Aorta (tissue), 5 donors: ENCODE measurements at regions not wholly inside any gene's neighbourhood (a gene's known extent, or its start where the extent isn't known, plus 50 kb on each side); places are given as distances from the start of the nearest gene placed in this dataset.
"Not testable (repeated sequence)": the region's sequence is repeated elsewhere in the genome, so short reads cannot be mapped to it uniquely, and the experiment has no call there.

ENCODE experiments used
- ATAC-seq: fragments of 200-7000 bp; cut with Tn5 transposase; one replicate; pipeline ENCODE4 v1.9.1; 2022; ENCODE audit warnings: moderate library complexity; ENCODE audit not compliant: low FRiP score
- DNase-seq, 2 donors: peaks; one replicate each; pipeline ENCODE4 v3.0.0-alpha.2; 2020
- H3K27ac ChIP-seq, 2 donors: one replicate each; pipeline ENCODE4 v1.5.1; 2013; ENCODE audit warnings: low read length in 2 of 2, mild to moderate bottlenecking in 2 of 2, moderate library complexity in 2 of 2, control low read depth in 1 of 2, inconsistent platforms in 1 of 2, low read depth in 1 of 2
- H3K27me3 ChIP-seq, 2 donors: one replicate each; pipeline ENCODE4 v1.6.1; 2013; ENCODE audit warnings: control low read depth in 1 of 2, low read length in 1 of 2, mild to moderate bottlenecking in 1 of 2, moderate library complexity in 1 of 2; ENCODE audit not compliant: insufficient read depth in 2 of 2, control insufficient read depth in 1 of 2
- H3K36me3 ChIP-seq, 2 donors: one replicate each; pipeline ENCODE4 v1.6.1; 2013; ENCODE audit warnings: control low read depth in 1 of 2, low read length in 1 of 2, mild to moderate bottlenecking in 1 of 2; ENCODE audit not compliant: insufficient read depth in 2 of 2, control insufficient read depth in 1 of 2
- H3K4me1 ChIP-seq, 2 donors: one replicate each; pipeline ENCODE4 v1.6.1; 2013; ENCODE audit warnings: low read length in 2 of 2, control low read depth in 1 of 2, mild to moderate bottlenecking in 1 of 2, moderate library complexity in 1 of 2; ENCODE audit not compliant: insufficient read depth in 2 of 2, control insufficient read depth in 1 of 2
- H3K4me3 ChIP-seq, 2 donors: one replicate each; pipeline ENCODE4 v1.5.1; 2013; ENCODE audit warnings: low read length in 2 of 2, control low read depth in 1 of 2, mild to moderate bottlenecking in 1 of 2
- H3K9me3 ChIP-seq: one replicate; pipeline ENCODE4 v1.6.1; 2013; ENCODE audit warnings: mild to moderate bottlenecking, low read length; ENCODE audit not compliant: control insufficient read depth
- WGBS, 2 donors: extraction: QIAGEN DNeasy Blood & Tissue Kit; methylation state at CpG; one replicate each; pipeline ENCODE4 v1.1.7; 2013; 5-methylcytosine and 5-hydroxymethylcytosine counted together
- intact Hi-C, 2 donors: fragments of 100-400 bp; cut with DNase I; formaldehyde crosslinking; loops; one replicate each; pipeline versions ENCODE4 v1.14.2 to v1.15.0; 2022
- donor health status: healthy with polysubstance abuse.
- donor health status: Bipolar disorder and iron deficiency.
- donor health status: DM: no; HTN: no; CAD: no.
- donor health status: DM: no; HTN: no; CAD: no.
- donor health status: DM: yes; HTN: yes; CAD: no.

DNA sequence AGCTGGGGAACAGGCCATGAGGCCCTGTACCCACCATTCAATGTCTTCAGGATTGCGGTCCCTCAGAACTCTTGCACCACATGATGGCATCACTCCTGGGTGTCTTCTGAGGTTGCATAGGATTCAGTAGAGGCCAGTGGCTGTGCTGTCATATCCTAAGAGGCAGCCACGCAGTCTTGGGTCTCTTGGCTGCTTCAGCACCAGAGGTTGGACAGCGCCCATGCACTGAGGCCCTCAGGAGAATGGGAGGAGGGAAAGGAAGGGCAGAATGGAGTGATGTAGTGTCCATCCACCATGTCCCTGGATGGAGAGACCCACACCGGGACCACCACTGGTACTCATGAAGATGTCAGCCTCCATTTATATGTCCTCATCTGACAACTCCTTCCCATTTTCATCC is 439.9 kb downstream of the TUBA3C start:
- H3K27ac ChIP-seq, H3K4me3 ChIP-seq, ATAC-seq, DNase-seq, H3K36me3 ChIP-seq, H3K9me3 ChIP-seq, H3K4me1 ChIP-seq, intact Hi-C loops, H3K27me3 ChIP-seq: not testable (repeated sequence)
- 43 to 70% methylated on average over 3 to 4 of the region's 4 CpGs for WGBS, 2 donors

DNA sequence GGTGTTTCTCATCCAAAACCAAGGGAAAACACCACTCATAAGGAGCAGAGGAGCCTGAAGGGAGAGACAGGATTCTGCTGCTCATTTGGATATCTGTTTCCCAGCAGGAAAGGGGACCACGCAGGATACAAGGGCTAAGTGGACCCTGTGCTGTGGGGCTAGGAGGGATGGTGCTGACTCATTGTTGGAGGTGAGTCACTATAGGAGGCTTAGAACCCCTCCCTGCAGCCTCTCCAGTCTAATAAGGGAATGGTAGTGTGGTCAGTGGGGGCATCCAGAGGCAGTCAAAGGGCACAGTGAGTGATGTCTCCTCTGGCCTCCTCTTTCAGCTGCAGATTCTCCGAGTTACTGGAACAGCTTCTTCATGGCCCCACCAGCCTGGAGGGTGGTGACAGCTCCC is 442.3 kb downstream of the TUBA3C start:
- H3K36me3 ChIP-seq = no peaks in the 10 kb centered on the region
- no peak for ATAC-seq
- no peak overlapping the region for H3K4me3 ChIP-seq
- no peaks in the 10 kb centered on the region for H3K4me1 ChIP-seq
- H3K27me3 ChIP-seq = no peaks in the 10 kb centered on the region
- 79 to 88% methylated on average over 2 of the region's 2 CpGs for WGBS, 2 donors
- intact Hi-C loops = no loop called here
- no peak overlapping the region for H3K27ac ChIP-seq
- no peak for DNase-seq
- H3K9me3 ChIP-seq = no peaks in the 10 kb centered on the region

DNA sequence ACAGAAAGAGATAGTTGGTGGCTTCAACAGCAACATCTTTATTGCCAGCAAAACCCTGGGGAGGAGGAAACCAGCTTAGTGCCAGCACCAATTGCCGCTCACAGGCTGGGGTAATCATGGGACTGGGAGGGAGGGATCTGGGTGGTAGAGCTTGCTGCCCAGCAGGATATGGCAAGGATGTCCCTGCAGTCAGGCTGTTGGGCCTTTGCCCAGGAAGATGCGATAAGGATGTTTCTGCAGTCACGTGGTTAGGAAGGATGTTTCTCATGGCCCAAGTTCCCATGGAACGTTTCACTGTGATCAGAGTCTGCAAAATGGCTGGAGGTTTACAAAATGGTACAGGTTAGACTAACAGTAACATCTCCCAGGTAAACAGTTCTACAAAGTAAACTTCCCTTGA is 443.5 kb downstream of the TUBA3C start:
- H3K27me3 ChIP-seq, H3K9me3 ChIP-seq, H3K4me1 ChIP-seq, DNase-seq, intact Hi-C loops, H3K4me3 ChIP-seq, H3K36me3 ChIP-seq, ATAC-seq, H3K27ac ChIP-seq: not testable (repeated sequence)
- 64 to 67% methylated on average over 4 of the region's 4 CpGs for WGBS, 2 donors

DNA sequence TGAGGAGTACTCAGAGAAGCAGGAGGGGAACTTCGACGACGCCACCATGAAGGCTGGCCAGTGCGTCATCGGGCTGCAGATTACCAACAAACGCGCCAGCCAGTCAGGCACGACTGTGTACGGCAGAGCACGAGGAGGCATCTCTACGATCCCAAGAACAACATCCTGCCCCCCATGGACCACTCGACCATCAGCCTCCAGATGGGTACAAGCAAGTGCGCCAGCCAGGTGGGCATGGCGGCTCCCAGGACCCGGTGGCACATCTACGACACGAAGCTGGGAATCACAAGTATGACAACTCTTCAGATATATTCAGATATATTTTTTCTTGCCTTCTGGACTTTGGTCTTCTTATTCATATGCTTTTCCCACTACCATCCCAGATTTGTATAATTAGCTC is 454.5 kb downstream of the TUBA3C start:
- intact Hi-C loops, H3K36me3 ChIP-seq, DNase-seq, H3K27ac ChIP-seq, H3K9me3 ChIP-seq, H3K27me3 ChIP-seq, H3K4me3 ChIP-seq, H3K4me1 ChIP-seq, ATAC-seq: not testable (repeated sequence)
- WGBS, 2 donors = 89 to 96% methylated on average over 13 to 17 of the region's 17 CpGs

DNA sequence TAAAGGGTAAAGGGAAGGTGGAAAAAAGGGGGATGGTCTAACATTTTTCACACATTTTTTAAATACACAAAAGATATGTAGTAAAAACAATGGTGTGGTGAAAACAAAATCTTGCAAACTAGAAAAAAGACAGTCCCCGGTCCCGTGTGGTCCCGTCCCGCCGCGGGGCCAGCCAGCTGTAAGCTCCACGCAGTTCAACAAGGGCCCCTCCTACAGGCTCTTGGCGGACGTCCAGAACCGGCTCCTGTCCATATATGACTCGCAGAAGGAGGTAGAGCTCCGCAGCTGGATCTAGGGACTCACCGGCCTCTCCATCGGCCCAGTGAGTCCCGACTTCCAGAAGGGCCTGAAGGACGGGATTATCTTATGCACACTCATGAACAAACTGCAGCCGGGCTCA is 455.1 kb downstream of the TUBA3C start:
- H3K9me3 ChIP-seq, H3K27me3 ChIP-seq, DNase-seq, ATAC-seq, H3K4me1 ChIP-seq, intact Hi-C loops, H3K27ac ChIP-seq, H3K36me3 ChIP-seq, H3K4me3 ChIP-seq: not testable (repeated sequence)
- 83 to 87% methylated on average over 17 of the region's 17 CpGs for WGBS, 2 donors

DNA sequence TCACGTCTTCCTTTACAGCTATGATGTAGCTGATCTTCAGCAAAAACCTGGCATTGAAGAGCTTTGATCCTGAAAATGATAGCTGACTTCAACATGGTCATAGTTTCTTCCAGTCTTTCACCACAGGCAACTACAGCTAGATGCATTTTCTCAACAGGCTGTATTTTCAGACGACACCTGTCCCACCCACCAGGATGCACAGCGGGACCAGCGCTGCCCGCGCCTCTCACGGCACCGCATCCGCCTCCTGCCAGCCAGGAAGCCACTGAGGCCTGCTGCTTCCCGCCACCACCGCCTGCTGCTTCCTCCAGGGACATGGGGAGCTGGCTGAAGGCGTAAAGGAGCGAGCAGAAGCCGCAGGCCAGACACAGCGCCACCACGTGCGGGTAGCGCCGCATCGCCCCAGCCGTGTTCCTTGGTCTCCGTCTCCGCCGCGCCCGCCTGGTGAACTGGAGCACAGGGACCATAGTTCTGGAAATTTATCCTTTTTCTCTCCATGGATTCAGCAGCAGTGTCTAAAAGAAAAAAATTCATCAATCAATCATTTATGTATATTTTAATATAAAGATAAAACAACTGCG is 456.3 kb downstream of the TUBA3C start:
- H3K9me3 ChIP-seq, H3K36me3 ChIP-seq, H3K27ac ChIP-seq, H3K27me3 ChIP-seq, H3K4me1 ChIP-seq, H3K4me3 ChIP-seq, intact Hi-C loops, ATAC-seq, DNase-seq: not testable (repeated sequence)
- WGBS, 2 donors = 50% methylated on average over 7 to 11 of the region's 27 CpGs

DNA sequence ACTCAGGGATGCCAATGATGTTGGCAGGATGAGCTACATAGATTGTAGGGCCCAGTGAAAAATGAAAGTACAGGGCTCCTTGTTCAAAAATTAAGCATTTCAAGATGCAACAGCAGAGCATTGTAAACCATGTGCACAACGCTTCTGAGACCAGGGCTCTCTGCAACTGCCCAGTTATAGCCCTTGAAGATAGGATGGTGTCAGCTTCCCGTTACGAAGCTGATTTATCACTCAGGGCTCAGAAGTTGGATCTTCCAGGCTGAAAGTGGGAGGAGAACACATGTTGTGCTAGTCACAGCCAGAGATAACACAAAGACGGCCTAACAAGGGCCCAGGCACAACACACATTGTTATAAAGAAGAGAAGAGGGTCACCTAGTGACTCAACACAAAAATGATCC is 466.7 kb downstream of the TUBA3C start:
- Histone ChIP-seq H3K27ac (no peak overlapping the region), H3K27me3 (no peaks in the 10 kb centered on the region), H3K36me3 (no peaks in the 10 kb centered on the region), H3K4me1 (no peaks in the 10 kb centered on the region), H3K9me3 (no peaks in the 10 kb centered on the region), H3K4me3 (no peak overlapping the region)
- intact Hi-C loops = no loop called here
- DNase-seq (no peak), ATAC-seq (peak; percentile 41)
- WGBS, 2 donors = 56 to 64% methylated on average over 4 of the region's 4 CpGs

DNA sequence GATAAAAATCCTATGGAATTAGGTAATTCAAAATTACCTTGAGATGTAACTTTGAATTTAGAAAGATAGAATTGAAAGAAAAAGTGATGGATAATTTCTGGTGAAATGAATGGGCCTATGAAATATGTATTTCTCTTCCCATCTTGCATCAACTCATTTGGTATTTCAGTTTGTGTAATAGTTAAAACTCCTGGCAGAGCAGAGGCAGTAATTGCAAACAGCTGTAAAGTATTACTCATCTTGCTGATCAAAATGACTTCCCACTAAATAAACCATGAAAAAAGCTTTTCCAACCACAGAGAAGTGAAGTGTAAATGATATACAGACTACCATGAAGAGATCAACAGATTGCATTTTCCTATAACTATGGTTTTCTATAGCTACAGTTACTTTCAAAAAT is 471.0 kb downstream of the TUBA3C start:
- H3K4me3 ChIP-seq, H3K36me3 ChIP-seq, H3K27ac ChIP-seq, H3K9me3 ChIP-seq, intact Hi-C loops, H3K4me1 ChIP-seq, DNase-seq, H3K27me3 ChIP-seq: not testable (repeated sequence)
- ATAC-seq = peak; percentile 41

DNA sequence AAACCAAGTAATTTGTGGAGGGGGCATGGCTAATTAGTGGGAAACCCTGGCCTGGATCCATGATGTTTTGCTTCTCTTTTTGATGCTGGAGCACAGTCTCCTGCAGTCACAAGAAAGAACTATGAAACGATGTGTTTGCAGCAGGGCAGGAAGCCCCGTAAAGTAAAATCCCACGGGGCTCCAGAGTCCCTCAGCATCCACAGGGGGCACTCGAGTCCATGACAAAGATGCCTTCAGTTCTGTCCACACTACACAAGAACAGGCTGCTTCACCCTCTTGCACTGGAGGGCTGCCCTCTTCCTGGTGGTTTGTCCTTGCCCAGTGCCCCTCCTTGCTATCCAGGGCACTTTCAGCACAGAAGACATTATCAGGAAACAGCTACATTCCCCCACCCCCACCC is 475.1 kb downstream of the TUBA3C start:
- WGBS, 2 donors = 48 to 57% methylated on average over 4 of the region's 4 CpGs
- ATAC-seq, H3K27ac ChIP-seq, H3K9me3 ChIP-seq, intact Hi-C loops, DNase-seq, H3K36me3 ChIP-seq, H3K4me1 ChIP-seq, H3K4me3 ChIP-seq, H3K27me3 ChIP-seq: not testable (repeated sequence)
